ENCODE measurements at regions not wholly inside any gene's neighbourhood (a gene's known extent, or its start where the extent isn't known, plus 50 kb on each side); places are given as distances from the start of the nearest gene placed in this dataset.
"Not testable (repeated sequence)": the region's sequence is repeated elsewhere in the genome, so short reads cannot be mapped to it uniquely, and the experiment has no call there.

DNA sequence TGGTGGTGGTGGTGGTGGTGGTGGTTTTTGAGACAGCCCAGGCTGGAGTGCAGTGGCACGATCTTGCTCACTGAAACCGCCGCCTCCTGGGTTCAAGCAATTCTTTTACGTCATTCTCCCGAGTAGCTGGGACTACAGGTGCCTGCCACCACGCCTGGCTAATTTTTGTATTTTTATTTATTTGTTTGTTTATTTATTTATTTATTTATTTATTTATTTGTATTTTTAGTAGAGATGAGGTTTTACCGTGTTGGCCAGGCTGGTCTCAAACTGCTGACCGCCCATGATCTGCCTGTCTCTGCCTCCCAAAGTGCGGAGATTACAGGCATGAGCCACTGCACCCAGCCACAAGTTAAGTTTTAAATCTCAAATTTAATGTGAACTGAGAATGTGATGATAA lies 126.5 kb downstream of the PCDH18 start:
- no CpG with 5 or more reads among the region's 9 CpGs for WGBS (ENCODE audit: insufficient coverage, insufficient read length)
- not testable (repeated sequence) for H3K27me3 ChIP-seq (ENCODE audit: control insufficient read depth, insufficient read depth, low read length); H3K4me1 ChIP-seq (ENCODE audit: control insufficient read depth, insufficient read depth, low read length); H3K27ac ChIP-seq (ENCODE audit: low read length); H3K9me3 ChIP-seq (ENCODE audit: control insufficient read depth, insufficient read depth, low read length); H3K36me3 ChIP-seq (ENCODE audit: control insufficient read depth, insufficient read depth, low read length); DNase-seq (ENCODE audit: low read depth, low spot score); H3K4me3 ChIP-seq (ENCODE audit: low read length)

DNA sequence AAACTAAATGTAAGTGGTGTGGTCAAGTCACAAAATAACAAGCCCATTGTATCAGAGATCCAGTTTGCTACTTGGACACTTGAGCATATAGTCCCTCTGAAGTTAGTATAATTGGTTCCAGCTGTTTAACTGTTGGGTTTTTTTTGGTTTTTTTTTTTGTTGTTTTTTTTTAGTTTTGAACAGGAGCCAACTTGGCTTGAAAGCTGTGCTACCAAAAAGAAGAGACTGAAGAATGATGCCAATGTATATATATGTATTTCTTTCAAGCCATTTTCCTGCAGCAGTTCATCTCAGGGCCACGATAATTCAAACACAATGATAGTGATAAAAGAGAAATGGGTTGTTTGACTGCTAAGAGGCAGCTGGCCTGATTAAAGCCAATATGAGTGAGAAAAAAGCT lies 138.3 kb downstream of the PCDH18 start:
- Histone ChIP-seq H3K27me3 (ENCODE audit: control insufficient read depth, insufficient read depth, low read length) (no peaks in the 10 kb centered on the region), H3K27ac (ENCODE audit: low read length) (no peak overlapping the region), H3K4me1 (ENCODE audit: control insufficient read depth, insufficient read depth, low read length) (no peaks in the 10 kb centered on the region), H3K9me3 (ENCODE audit: control insufficient read depth, insufficient read depth, low read length) (no peaks in the 10 kb centered on the region), H3K4me3 (ENCODE audit: low read length) (no peak overlapping the region), H3K36me3 (ENCODE audit: control insufficient read depth, insufficient read depth, low read length) (no peaks in the 10 kb centered on the region)
- WGBS (ENCODE audit: insufficient coverage, insufficient read length): no CpG with 5 or more reads among the region's 1 CpG
- DNase-seq (ENCODE audit: low read depth, low spot score): no peak

DNA sequence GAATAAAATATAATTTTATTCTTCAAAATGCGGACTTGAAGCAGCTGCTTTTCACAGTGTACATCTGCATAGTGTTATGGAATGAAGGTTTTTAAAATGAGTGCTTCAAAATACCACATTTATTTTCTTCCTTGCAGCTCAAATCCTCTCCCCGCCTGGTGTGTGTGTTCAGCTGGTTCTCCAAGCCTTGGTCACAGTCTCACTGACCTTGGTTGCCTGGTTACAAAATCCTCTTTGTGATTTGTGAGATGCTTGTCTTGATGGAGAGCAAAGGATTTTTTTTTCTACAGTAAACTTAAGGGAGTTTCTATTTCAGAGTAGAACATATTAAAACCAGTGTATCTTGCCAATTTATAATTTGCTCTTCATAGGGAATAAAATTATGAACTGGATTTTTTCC lies 139.2 kb downstream of the PCDH18 start:
- no CpG with 5 or more reads among the region's 2 CpGs for WGBS (ENCODE audit: insufficient coverage, insufficient read length)
- DNase-seq (ENCODE audit: low read depth, low spot score): no peak

DNA sequence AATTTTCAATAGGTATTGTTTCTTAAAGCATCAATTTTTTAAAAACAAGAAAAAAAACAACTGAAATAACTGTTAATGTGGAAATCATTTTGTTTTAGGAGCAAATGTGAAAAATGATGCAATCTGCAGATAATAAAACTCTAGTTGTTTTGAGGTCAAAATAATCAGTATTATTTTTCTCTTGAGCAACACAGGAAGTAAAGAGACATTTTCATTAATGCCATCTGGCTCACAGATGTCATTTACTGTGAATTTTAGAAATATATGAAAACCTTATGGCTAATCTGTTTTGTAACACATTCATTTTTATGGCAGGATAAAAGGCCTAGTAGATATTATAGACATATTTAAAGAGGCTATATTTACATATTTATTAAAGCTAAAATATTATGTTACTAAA lies 141.6 kb downstream of the PCDH18 start:
- Histone ChIP-seq H3K9me3 (ENCODE audit: control insufficient read depth, insufficient read depth, low read length) (no peaks in the 10 kb centered on the region), H3K4me1 (ENCODE audit: control insufficient read depth, insufficient read depth, low read length) (no peaks in the 10 kb centered on the region), H3K4me3 (ENCODE audit: low read length) (no peak overlapping the region), H3K27me3 (ENCODE audit: control insufficient read depth, insufficient read depth, low read length) (no peaks in the 10 kb centered on the region), H3K36me3 (ENCODE audit: control insufficient read depth, insufficient read depth, low read length) (no peaks in the 10 kb centered on the region), H3K27ac (ENCODE audit: low read length) (no peak overlapping the region)
- no peak for DNase-seq (ENCODE audit: low read depth, low spot score)

More for the DNA sequence above, 139.2 kb downstream of the PCDH18 start:
- Histone ChIP-seq H3K4me1 (ENCODE audit: control insufficient read depth, insufficient read depth, low read length) (no peaks in the 10 kb centered on the region), H3K27ac (ENCODE audit: low read length) (no peak overlapping the region), H3K9me3 (ENCODE audit: control insufficient read depth, insufficient read depth, low read length) (no peaks in the 10 kb centered on the region), H3K4me3 (ENCODE audit: low read length) (no peak overlapping the region), H3K36me3 (ENCODE audit: control insufficient read depth, insufficient read depth, low read length) (no peaks in the 10 kb centered on the region), H3K27me3 (ENCODE audit: control insufficient read depth, insufficient read depth, low read length) (no peaks in the 10 kb centered on the region)

DNA sequence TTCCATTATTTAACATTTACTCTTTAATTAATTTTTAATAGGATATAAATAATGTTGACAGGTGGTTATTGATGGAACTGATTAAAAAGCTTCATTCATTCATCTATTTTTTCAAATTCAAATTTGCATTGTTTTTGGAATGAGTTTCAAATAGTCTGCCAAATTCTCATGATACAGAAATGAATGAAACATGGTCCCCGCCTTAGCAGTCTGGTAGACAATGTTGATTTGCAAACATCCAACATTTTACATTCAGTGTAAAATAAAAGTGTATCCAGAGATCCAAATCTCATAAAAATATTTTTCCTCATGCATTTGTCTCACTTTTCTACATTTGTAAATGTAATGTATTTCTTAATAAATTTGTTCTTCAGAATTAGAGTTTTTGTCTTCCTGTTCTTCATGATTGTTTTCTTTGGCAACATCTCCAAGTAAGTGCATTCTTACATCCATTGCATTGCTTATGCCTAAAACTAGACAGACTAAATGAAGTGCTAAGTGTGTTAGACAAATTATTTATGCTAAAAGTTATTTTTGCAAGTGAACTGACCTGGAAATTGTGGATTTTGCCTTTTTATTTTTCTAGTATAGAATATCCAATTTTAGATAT lies 142.3 kb downstream of the PCDH18 start:
- Histone ChIP-seq H3K27ac (ENCODE audit: low read length) (no peak overlapping the region), H3K9me3 (ENCODE audit: control insufficient read depth, insufficient read depth, low read length) (no peaks in the 10 kb centered on the region), H3K4me3 (ENCODE audit: low read length) (no peak overlapping the region), H3K36me3 (ENCODE audit: control insufficient read depth, insufficient read depth, low read length) (no peaks in the 10 kb centered on the region), H3K27me3 (ENCODE audit: control insufficient read depth, insufficient read depth, low read length) (no peaks in the 10 kb centered on the region), H3K4me1 (ENCODE audit: control insufficient read depth, insufficient read depth, low read length) (no peaks in the 10 kb centered on the region)
- DNase-seq (ENCODE audit: low read depth, low spot score): no peak
- no CpG with 5 or more reads among the region's 1 CpG for WGBS (ENCODE audit: insufficient coverage, insufficient read length)

DNA sequence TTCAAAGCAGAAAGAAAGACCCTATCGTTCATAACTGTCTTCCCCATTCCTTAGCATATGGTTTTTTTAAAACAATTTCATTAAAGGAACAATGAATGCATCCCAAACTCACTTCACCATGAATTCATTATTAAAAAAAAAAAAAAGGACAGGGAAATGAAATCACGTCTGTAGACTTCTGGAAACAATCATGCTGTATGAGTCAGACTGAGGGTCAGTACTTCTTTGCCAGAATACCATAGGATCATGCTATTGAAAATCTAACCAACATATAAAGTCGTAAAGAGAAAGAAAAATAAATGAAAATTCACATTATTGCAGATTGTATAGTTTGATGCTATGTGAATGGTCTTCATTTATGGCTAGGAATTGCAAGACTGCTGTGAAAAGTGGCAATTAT lies 144.4 kb downstream of the PCDH18 start:
- no peak overlapping the region for H3K27ac ChIP-seq (ENCODE audit: low read length)
- H3K4me3 ChIP-seq (ENCODE audit: low read length): no peak overlapping the region
- H3K9me3 ChIP-seq (ENCODE audit: control insufficient read depth, insufficient read depth, low read length): no peaks in the 10 kb centered on the region
- H3K36me3 ChIP-seq (ENCODE audit: control insufficient read depth, insufficient read depth, low read length): no peaks in the 10 kb centered on the region
- no CpG with 5 or more reads among the region's 3 CpGs for WGBS (ENCODE audit: insufficient coverage, insufficient read length)
- H3K27me3 ChIP-seq (ENCODE audit: control insufficient read depth, insufficient read depth, low read length): no peaks in the 10 kb centered on the region
- no peak for DNase-seq (ENCODE audit: low read depth, low spot score)
- H3K4me1 ChIP-seq (ENCODE audit: control insufficient read depth, insufficient read depth, low read length): no peaks in the 10 kb centered on the region

DNA sequence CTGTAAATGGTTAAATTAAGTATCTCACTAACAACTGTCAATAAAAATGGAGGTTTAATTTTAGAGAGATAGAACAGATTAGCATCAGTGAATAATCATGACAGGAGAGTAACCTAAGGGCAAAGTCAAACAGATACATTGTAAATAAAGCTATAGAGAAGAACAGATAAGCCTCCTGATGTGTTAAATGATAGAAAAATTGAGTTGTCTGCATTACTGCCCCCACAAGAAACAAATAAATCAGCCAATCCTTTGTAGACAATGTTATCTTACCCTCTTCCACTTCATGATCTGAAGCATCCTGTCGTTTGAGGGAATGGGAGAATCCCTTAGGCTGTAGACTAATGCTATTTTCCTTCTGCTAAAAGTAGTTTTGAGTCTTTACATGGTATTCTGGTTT lies 147.8 kb downstream of the PCDH18 start:
- no peak overlapping the region for H3K27ac ChIP-seq (ENCODE audit: low read length)
- H3K4me3 ChIP-seq (ENCODE audit: low read length): no peak overlapping the region
- WGBS (ENCODE audit: insufficient coverage, insufficient read length): no CpG with 5 or more reads among the region's 1 CpG
- H3K27me3 ChIP-seq (ENCODE audit: control insufficient read depth, insufficient read depth, low read length): no peaks in the 10 kb centered on the region
- no peaks in the 10 kb centered on the region for H3K9me3 ChIP-seq (ENCODE audit: control insufficient read depth, insufficient read depth, low read length)
- H3K4me1 ChIP-seq (ENCODE audit: control insufficient read depth, insufficient read depth, low read length): no peaks in the 10 kb centered on the region
- no peaks in the 10 kb centered on the region for H3K36me3 ChIP-seq (ENCODE audit: control insufficient read depth, insufficient read depth, low read length)
- no peak for DNase-seq (ENCODE audit: low read depth, low spot score)

DNA sequence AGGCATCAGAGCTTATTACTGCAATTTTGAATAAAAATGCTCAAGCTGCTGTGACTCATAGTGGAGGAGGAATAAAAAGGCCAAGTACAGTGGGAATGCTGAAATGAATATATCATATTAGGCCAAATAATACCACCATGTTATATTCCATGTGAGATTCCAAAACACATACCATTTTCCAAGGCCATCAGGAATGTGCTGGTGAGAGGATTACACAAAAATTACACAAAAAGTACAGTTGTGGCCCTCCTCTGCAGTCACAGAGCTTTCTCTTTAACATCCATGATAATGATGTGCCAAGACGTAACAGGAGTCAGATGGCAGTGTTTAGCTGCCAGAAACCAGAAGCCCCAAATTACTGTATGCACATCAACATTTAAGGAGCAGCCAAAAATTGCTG lies 153.5 kb downstream of the PCDH18 start:
- no CpG with 5 or more reads among the region's 1 CpG for WGBS (ENCODE audit: insufficient coverage, insufficient read length)

DNA sequence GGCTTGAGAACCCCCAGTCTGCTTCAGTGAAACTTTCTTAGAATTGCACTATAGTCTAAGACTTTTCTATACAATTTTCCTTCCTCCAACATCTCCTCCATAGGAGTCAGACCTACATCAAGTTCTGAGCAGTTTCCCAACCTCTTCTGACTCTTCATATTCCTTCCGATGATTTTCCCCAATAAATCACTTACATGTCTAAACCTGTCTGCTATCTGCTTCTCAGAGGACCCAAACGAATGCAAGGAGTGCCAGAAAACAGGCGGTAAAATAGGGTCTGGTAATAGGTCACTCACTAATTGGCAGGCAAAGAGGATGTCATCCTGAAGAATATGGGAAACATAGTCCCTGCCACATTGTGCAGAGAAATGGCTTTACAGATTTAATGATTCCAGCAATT lies 153.9 kb downstream of the PCDH18 start:
- WGBS (ENCODE audit: insufficient coverage, insufficient read length): no CpG with 5 or more reads among the region's 3 CpGs
- Histone ChIP-seq H3K36me3 (ENCODE audit: control insufficient read depth, insufficient read depth, low read length) (no peaks in the 10 kb centered on the region), H3K4me3 (ENCODE audit: low read length) (no peak overlapping the region), H3K4me1 (ENCODE audit: control insufficient read depth, insufficient read depth, low read length) (no peaks in the 10 kb centered on the region), H3K9me3 (ENCODE audit: control insufficient read depth, insufficient read depth, low read length) (no peaks in the 10 kb centered on the region), H3K27me3 (ENCODE audit: control insufficient read depth, insufficient read depth, low read length) (no peaks in the 10 kb centered on the region), H3K27ac (ENCODE audit: low read length) (no peak overlapping the region)
- DNase-seq (ENCODE audit: low read depth, low spot score): no peak

More for the DNA sequence above, 153.5 kb downstream of the PCDH18 start:
- Histone ChIP-seq H3K9me3 (ENCODE audit: control insufficient read depth, insufficient read depth, low read length) (no peaks in the 10 kb centered on the region), H3K4me3 (ENCODE audit: low read length) (no peak overlapping the region), H3K27ac (ENCODE audit: low read length) (no peak overlapping the region), H3K4me1 (ENCODE audit: control insufficient read depth, insufficient read depth, low read length) (no peaks in the 10 kb centered on the region), H3K27me3 (ENCODE audit: control insufficient read depth, insufficient read depth, low read length) (no peaks in the 10 kb centered on the region), H3K36me3 (ENCODE audit: control insufficient read depth, insufficient read depth, low read length) (no peaks in the 10 kb centered on the region)
- DNase-seq (ENCODE audit: low read depth, low spot score): no peak

DNA sequence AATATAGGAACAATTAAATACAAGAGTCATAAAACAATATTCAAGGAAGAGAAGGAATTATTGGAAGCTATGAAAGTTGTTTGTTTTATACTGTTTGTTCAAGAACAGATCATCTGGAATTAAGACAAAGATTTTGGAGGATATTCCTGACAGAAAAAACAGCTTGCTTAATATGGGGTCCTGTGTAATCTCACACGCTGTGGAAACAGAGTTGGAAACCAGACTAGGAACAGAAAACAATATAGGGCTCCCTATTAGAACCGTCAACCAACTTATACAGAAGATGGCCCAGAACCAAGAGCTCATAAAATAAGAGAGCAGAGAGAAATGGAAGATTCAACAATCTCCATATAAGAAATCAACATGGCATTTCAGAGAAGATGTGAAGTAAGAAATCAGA lies 156.0 kb downstream of the PCDH18 start:
- Histone ChIP-seq H3K36me3 (ENCODE audit: control insufficient read depth, insufficient read depth, low read length) (no peaks in the 10 kb centered on the region), H3K27me3 (ENCODE audit: control insufficient read depth, insufficient read depth, low read length) (no peaks in the 10 kb centered on the region), H3K9me3 (ENCODE audit: control insufficient read depth, insufficient read depth, low read length) (no peaks in the 10 kb centered on the region), H3K4me1 (ENCODE audit: control insufficient read depth, insufficient read depth, low read length) (no peaks in the 10 kb centered on the region), H3K27ac (ENCODE audit: low read length) (no peak overlapping the region), H3K4me3 (ENCODE audit: low read length) (no peak overlapping the region)
- no peak for DNase-seq (ENCODE audit: low read depth, low spot score)
- WGBS (ENCODE audit: insufficient coverage, insufficient read length): no CpG with 5 or more reads among the region's 2 CpGs

DNA sequence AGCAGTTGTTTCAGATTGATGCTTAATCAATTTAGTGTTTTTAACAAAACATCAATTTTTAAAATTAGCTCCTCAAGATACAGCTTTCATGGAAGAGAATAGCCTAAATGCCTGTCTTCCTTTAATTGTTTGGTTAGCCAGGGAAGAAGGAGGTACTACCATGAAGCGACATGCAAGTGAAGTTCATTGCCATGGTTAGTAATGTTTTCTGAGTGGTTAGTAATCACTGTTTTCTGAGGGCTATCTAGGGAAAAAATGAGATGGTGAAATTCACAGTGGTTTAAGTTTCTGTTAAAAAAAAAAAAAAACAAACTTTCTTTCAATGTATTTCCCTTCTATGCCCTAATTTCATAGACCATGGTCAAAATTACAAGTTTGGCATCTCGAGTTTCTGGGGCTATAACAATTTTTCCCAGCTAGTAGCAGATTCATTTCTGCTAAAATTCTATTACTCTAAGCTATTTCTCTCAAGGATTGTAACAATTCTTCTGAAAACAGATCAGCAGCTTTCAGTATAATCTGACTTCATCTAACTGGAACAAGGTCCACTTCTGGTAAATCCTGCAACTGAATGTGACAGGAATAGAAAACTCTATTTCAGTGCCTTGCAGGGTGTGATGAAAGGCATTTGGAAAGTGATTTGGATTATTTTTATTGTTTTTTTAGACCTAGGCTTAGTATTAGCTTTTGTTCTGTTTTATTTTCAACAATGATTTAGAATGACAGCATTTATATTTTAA lies 157.0 kb downstream of the PCDH18 start:
- Histone ChIP-seq H3K27ac (ENCODE audit: low read length) (no peak overlapping the region), H3K4me3 (ENCODE audit: low read length) (no peak overlapping the region), H3K9me3 (ENCODE audit: control insufficient read depth, insufficient read depth, low read length) (no peaks in the 10 kb centered on the region), H3K27me3 (ENCODE audit: control insufficient read depth, insufficient read depth, low read length) (no peaks in the 10 kb centered on the region), H3K4me1 (ENCODE audit: control insufficient read depth, insufficient read depth, low read length) (no peaks in the 10 kb centered on the region), H3K36me3 (ENCODE audit: control insufficient read depth, insufficient read depth, low read length) (no peaks in the 10 kb centered on the region)
- no CpG with 5 or more reads among the region's 2 CpGs for WGBS (ENCODE audit: insufficient coverage, insufficient read length)
- DNase-seq (ENCODE audit: low read depth, low spot score): no peak

Data from iPS DF 6.9 (cell line).